ENCODE measurements at regions not wholly inside any gene's neighbourhood (a gene's known extent, or its start where the extent isn't known, plus 50 kb on each side); places are given as distances from the start of the nearest gene placed in this dataset.

- H3K4me3 Mint-ChIP-seq, result no peak overlapping the region
These were observed 400.8 kb downstream of the REEP3 start for GRCh38 chr10:63921908-63922467.

GRCh38 chr10:63922468-63923284 lies 401.5 kb downstream of the REEP3 start:
- Mint-ChIP-seq H3K9me3 (no peaks in the 10 kb centered on the region), H3K4me1 (peaks cover 45% of the 10 kb centered on the region)
- no peak for TF ChIP-seq CTCF (conservative IDR thresholded peaks at IDR 0.05)

More at GRCh38 chr10:63921908-63922467, 400.8 kb downstream of the REEP3 start:
- H3K4me1 Mint-ChIP-seq, result peaks cover 50% of the 10 kb centered on the region
- no peaks in the 10 kb centered on the region for H3K9me3 Mint-ChIP-seq
- H3K9me3 ChIP-seq (ENCODE audit: control insufficient read depth, low read length), result no peaks in the 10 kb centered on the region
- 71% methylated on average over 4 of the region's 4 CpGs; no CpG with 5 or more reads in 1 of the 2 experiments for WGBS, 2 experiments (ENCODE audit: insufficient coverage in 1 of 2, insufficient read length in 1 of 2)
- no peaks in the 10 kb centered on the region for H3K36me3 ChIP-seq (ENCODE audit: control insufficient read depth, insufficient read depth, low read length)
- no peak overlapping the region for H3K4me3 ChIP-seq (ENCODE audit: low read length)
- no peak overlapping the region for H3K27ac ChIP-seq (ENCODE audit: low read depth, low read length)
- DNase-seq, result no peak
- H3K4me1 ChIP-seq (ENCODE audit: control insufficient read depth, insufficient read depth, low read length), result peaks cover 28% of the 10 kb centered on the region
- no peak overlapping the region for H3K9ac ChIP-seq (ENCODE audit: extremely low read depth, low read length, poor library complexity, severe bottlenecking)
- no peak for TF ChIP-seq CTCF (conservative IDR thresholded peaks at IDR 0.05)
- H3K27me3 Mint-ChIP-seq (ENCODE audit: insufficient read depth), result no peaks in the 10 kb centered on the region
- no peak overlapping the region for H3K27ac Mint-ChIP-seq
- no peaks in the 10 kb centered on the region for H3K36me3 Mint-ChIP-seq (ENCODE audit: low read depth)
- no peaks in the 10 kb centered on the region for H3K27me3 ChIP-seq (ENCODE audit: control insufficient read depth, insufficient read depth, low read length, poor library complexity, severe bottlenecking)

GRCh38 chr10:63929831-63930467 lies 408.7 kb downstream of the REEP3 start:
- WGBS, 2 experiments (ENCODE audit: insufficient coverage in 1 of 2, insufficient read length in 1 of 2), result 65 to 80% methylated on average over 2 to 4 of the region's 4 CpGs
- Histone ChIP-seq H3K27me3 (ENCODE audit: control insufficient read depth, insufficient read depth, low read length, poor library complexity, severe bottlenecking) (no peaks in the 10 kb centered on the region), H3K4me3 (ENCODE audit: low read length) (no peak overlapping the region), H3K9me3 (ENCODE audit: control insufficient read depth, low read length) (no peaks in the 10 kb centered on the region), H3K9ac (ENCODE audit: extremely low read depth, low read length, poor library complexity, severe bottlenecking) (no peak overlapping the region), H3K27ac (ENCODE audit: low read depth, low read length) (no peak overlapping the region), H3K4me1 (ENCODE audit: control insufficient read depth, insufficient read depth, low read length) (peaks cover 2% of the 10 kb centered on the region), H3K36me3 (ENCODE audit: control insufficient read depth, insufficient read depth, low read length) (no peaks in the 10 kb centered on the region)
- Mint-ChIP-seq H3K9me3 (no peaks in the 10 kb centered on the region), H3K36me3 (ENCODE audit: low read depth) (no peaks in the 10 kb centered on the region), H3K4me3 (no peak overlapping the region), H3K4me1 (peaks cover 31% of the 10 kb centered on the region), H3K27ac (no peak overlapping the region), H3K27me3 (ENCODE audit: insufficient read depth) (no peaks in the 10 kb centered on the region)
- no peak for DNase-seq
- TF ChIP-seq CTCF (conservative IDR thresholded peaks at IDR 0.05), result no peak

More at GRCh38 chr10:63922468-63923284, 401.5 kb downstream of the REEP3 start:
- Histone ChIP-seq H3K9me3 (ENCODE audit: control insufficient read depth, low read length) (no peaks in the 10 kb centered on the region), H3K4me3 (ENCODE audit: low read length) (no peak overlapping the region), H3K27me3 (ENCODE audit: control insufficient read depth, insufficient read depth, low read length, poor library complexity, severe bottlenecking) (no peaks in the 10 kb centered on the region), H3K27ac (ENCODE audit: low read depth, low read length) (peak overlapping the region; percentile 21), H3K4me1 (ENCODE audit: control insufficient read depth, insufficient read depth, low read length) (peaks cover 28% of the 10 kb centered on the region), H3K36me3 (ENCODE audit: control insufficient read depth, insufficient read depth, low read length) (no peaks in the 10 kb centered on the region), H3K9ac (ENCODE audit: extremely low read depth, low read length, poor library complexity, severe bottlenecking) (no peak overlapping the region)
- no peaks in the 10 kb centered on the region for H3K27me3 Mint-ChIP-seq (ENCODE audit: insufficient read depth)
- H3K27ac Mint-ChIP-seq, result no peak overlapping the region
- DNase-seq, result peak; percentile 59
- H3K4me3 Mint-ChIP-seq, result no peak overlapping the region
- H3K36me3 Mint-ChIP-seq (ENCODE audit: low read depth), result no peaks in the 10 kb centered on the region
- WGBS, 2 experiments (ENCODE audit: insufficient coverage in 1 of 2, insufficient read length in 1 of 2), result 67 to 100% methylated on average over 1 to 6 of the region's 6 CpGs
